Mesenchymal stem cell (in vitro differentiated cells and primary cell): ENCODE measurements at regions not wholly inside any gene's neighbourhood (a gene's known extent, or its start where the extent isn't known, plus 50 kb on each side); places are given as distances from the start of the nearest gene placed in this dataset.

Experiments used
- DNase-seq: peaks from one replicate; pipeline ENCODE4 v3.0.0-alpha.2; 2013
- H2AFZ ChIP-seq: one replicate; pipeline ENCODE4 v1.6.1; 2013; ENCODE audit warnings: low read depth, mild to moderate bottlenecking, control low read depth, inconsistent platforms, low read length, moderate library complexity
- H2AK5ac ChIP-seq: 2 replicates; pipeline ENCODE4 v1.6.1; 2013; ENCODE audit warnings: low read length, moderate library complexity, mild to moderate bottlenecking, inconsistent platforms; ENCODE audit not compliant: severe bottlenecking
- H2BK120ac ChIP-seq: one replicate; pipeline ENCODE4 v1.6.1; 2013; ENCODE audit warnings: low read depth, mild to moderate bottlenecking, inconsistent platforms, low read length, moderate library complexity
- H2BK12ac ChIP-seq, 2 experiments: one replicate each; pipeline ENCODE4 v1.6.1; 2013; ENCODE audit warnings: inconsistent platforms in 2 of 2, low read length in 2 of 2, mild to moderate bottlenecking in 2 of 2, moderate library complexity in 2 of 2, control low read depth in 1 of 2
- H2BK15ac ChIP-seq: one replicate; pipeline ENCODE4 v1.6.1; 2013; ENCODE audit warnings: mild to moderate bottlenecking, low read depth, inconsistent platforms; ENCODE audit not compliant: poor library complexity, severe bottlenecking
- H2BK5ac ChIP-seq: 2 replicates; pipeline ENCODE4 v1.6.1; 2013; ENCODE audit warnings: low read depth, mild to moderate bottlenecking, low read length, control low read depth, inconsistent platforms; ENCODE audit not compliant: poor library complexity, severe bottlenecking
- H3K14ac ChIP-seq, 2 experiments: one replicate each; pipeline ENCODE4 v1.6.1; 2013; ENCODE audit warnings: inconsistent platforms in 2 of 2, low read length in 2 of 2, control low read depth in 1 of 2, mild to moderate bottlenecking in 1 of 2, moderate library complexity in 1 of 2
- H3K18ac ChIP-seq, 2 experiments: one replicate each; pipeline ENCODE4 v1.6.1; 2013; ENCODE audit warnings: inconsistent platforms in 2 of 2, low read length in 2 of 2, control low read depth in 1 of 2, low read depth in 1 of 2, mild to moderate bottlenecking in 1 of 2
- H3K23ac ChIP-seq, 2 experiments: one replicate each; pipeline ENCODE4 v1.6.1; 2013; ENCODE audit warnings: inconsistent platforms in 2 of 2, low read length in 2 of 2, mild to moderate bottlenecking in 2 of 2, moderate library complexity in 2 of 2, control low read depth in 1 of 2
- H3K27ac ChIP-seq: 2 replicates; pipeline ENCODE4 v1.5.1; 2013; ENCODE audit warnings: mild to moderate bottlenecking, moderate library complexity, low read length, control low read depth, inconsistent platforms; ENCODE audit not compliant: poor library complexity, severe bottlenecking
- H3K27me3 ChIP-seq, 2 experiments: 2 replicates each; pipeline versions ENCODE4 v1.6.1 to v1.7.0; 2013; ENCODE audit warnings: low read length in 2 of 2, mild to moderate bottlenecking in 2 of 2, moderate library complexity in 2 of 2, control low read depth in 1 of 2, inconsistent platforms in 1 of 2; ENCODE audit not compliant: control insufficient read depth in 1 of 2, insufficient read depth in 1 of 2
- H3K36me3 ChIP-seq, 2 experiments: 2 replicates each; pipeline versions ENCODE4 v1.6.1 to v1.7.0; 2013; ENCODE audit warnings: low read length in 2 of 2, control low read depth in 1 of 2, inconsistent platforms in 1 of 2, low read depth in 1 of 2, mild to moderate bottlenecking in 1 of 2; ENCODE audit not compliant: insufficient read depth in 2 of 2, control insufficient read depth in 1 of 2
- H3K4ac ChIP-seq, 2 experiments: one replicate each; pipeline ENCODE4 v1.6.1; 2013; ENCODE audit warnings: inconsistent platforms in 2 of 2, low read length in 2 of 2, mild to moderate bottlenecking in 2 of 2, moderate library complexity in 2 of 2, control low read depth in 1 of 2, low read depth in 1 of 2
- H3K4me1 ChIP-seq: 2 replicates; pipeline ENCODE4 v1.6.1; 2013; ENCODE audit warnings: low read depth, low read length, control low read depth; ENCODE audit not compliant: control insufficient read depth, insufficient read depth
- H3K4me2 ChIP-seq: 2 replicates; pipeline ENCODE4 v1.6.1; 2013; ENCODE audit warnings: low read length, mild to moderate bottlenecking, inconsistent platforms; ENCODE audit not compliant: poor library complexity, severe bottlenecking
- H3K4me3 ChIP-seq, 2 experiments: 2 replicates each; pipeline versions ENCODE4 v1.5.1 to v1.7.0; 2013; ENCODE audit warnings: low read length in 2 of 2, mild to moderate bottlenecking in 2 of 2, control low read depth in 1 of 2, low read depth in 1 of 2; ENCODE audit not compliant: insufficient read depth in 1 of 2
- H3K79me1 ChIP-seq: replicated peaks from 2 replicates; pipeline ENCODE4 v1.6.1; 2013; ENCODE audit warnings: mild to moderate bottlenecking, control low read depth, low read length, inconsistent platforms; ENCODE audit not compliant: poor library complexity, severe bottlenecking
- H3K9ac ChIP-seq: 2 replicates; pipeline ENCODE4 v1.7.0; 2013; ENCODE audit warnings: mild to moderate bottlenecking, low read length, moderate library complexity
- H3K9me3 ChIP-seq: 2 replicates; pipeline ENCODE4 v1.7.0; 2013; ENCODE audit warnings: mild to moderate bottlenecking, low read length; ENCODE audit not compliant: control insufficient read depth
- H4K8ac ChIP-seq: one replicate; pipeline ENCODE4 v1.6.1; 2013; ENCODE audit warnings: inconsistent platforms, mild to moderate bottlenecking, low read length, moderate library complexity
- H4K91ac ChIP-seq: one replicate; pipeline ENCODE4 v1.6.1; 2013; ENCODE audit warnings: mild to moderate bottlenecking, low read length, inconsistent platforms
- WGBS: methylation state at CpG from one replicate; pipeline ENCODE4 v1.1.7; 2013; ENCODE audit warnings: mixed read lengths; 5-methylcytosine and 5-hydroxymethylcytosine counted together

DNA sequence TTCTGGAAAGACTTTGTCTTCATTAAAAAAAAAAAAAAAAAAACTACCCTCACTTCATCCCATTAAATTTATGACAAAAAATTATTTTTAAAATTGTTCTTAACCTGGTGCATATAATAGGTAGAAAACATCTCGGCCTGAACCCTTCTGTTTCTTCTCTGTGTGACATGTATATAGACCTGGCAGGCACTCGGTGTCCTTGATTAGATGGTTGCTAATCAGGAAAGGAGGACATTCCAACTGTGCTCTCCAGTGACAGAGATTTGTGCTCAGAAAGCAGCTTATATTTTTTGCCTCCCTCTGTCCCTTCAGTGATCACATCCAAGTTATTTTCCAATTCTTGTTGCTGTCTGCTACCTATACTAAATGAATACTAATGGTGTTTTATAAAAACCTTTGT, 355.6 kb downstream of the CBLL2 start:
- no peak overlapping the region for H3K4me2 ChIP-seq
- H2BK15ac ChIP-seq, result no peak overlapping the region
- no peaks in the 10 kb centered on the region for H3K79me1 ChIP-seq
- no peaks in the 10 kb centered on the region for H3K27me3 ChIP-seq
- H4K8ac ChIP-seq, result no peak overlapping the region
- no peak overlapping the region for H3K4ac ChIP-seq
- H2AK5ac ChIP-seq, result no peak overlapping the region
- no peak overlapping the region for H3K18ac ChIP-seq
- H2BK5ac ChIP-seq, result no peak overlapping the region
- no peak overlapping the region for H3K14ac ChIP-seq
- DNase-seq, result no peak
- H2BK12ac ChIP-seq, result no peak overlapping the region
- H3K36me3 ChIP-seq, result no peaks in the 10 kb centered on the region
- WGBS, result 0% methylated on average over 1 of the region's 2 CpGs
- H3K27ac ChIP-seq, result no peak overlapping the region
- H3K9ac ChIP-seq, result no peak overlapping the region
- H4K91ac ChIP-seq, result no peak overlapping the region
- H3K4me3 ChIP-seq, result no peak overlapping the region
- no peak overlapping the region for H2BK120ac ChIP-seq
- H3K4me1 ChIP-seq, result no peaks in the 10 kb centered on the region
- H3K23ac ChIP-seq, result no peak overlapping the region
- no peak overlapping the region for H2AFZ ChIP-seq
- no peaks in the 10 kb centered on the region for H3K9me3 ChIP-seq

DNA sequence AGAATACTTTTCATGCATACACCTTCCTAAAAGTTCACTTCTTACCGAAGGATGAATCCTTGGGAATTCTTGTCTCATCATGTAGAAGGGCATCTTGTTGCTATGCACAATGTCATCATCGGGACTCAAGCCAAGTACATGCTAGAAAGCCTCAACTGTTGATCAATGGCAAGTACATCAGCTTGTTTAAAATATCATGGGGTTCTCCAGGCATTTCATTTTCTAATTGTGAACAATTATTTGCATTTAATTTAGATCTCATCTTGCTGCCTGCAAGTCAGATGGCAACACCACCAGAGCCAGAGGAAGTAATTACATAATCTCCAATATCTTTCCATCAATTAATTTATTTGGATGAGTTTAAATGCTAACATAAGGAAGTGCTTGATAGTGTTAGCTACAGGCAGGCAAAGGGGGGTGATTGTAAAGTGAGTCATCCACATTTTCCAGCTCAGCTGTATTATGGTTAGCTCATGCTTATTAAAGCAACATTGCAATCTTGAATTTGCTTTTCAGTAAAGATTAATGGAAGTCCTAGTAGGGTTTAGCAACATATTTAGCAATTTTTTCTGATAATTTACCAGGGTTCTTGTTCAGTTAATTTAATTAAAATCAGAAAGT, 356.5 kb downstream of the CBLL2 start:
- Histone ChIP-seq H3K27me3 (no peaks in the 10 kb centered on the region), H2BK12ac (no peak overlapping the region), H3K4me1 (peaks cover 1% of the 10 kb centered on the region), H4K91ac (no peak overlapping the region), H3K23ac (no peak overlapping the region), H3K79me1 (no peaks in the 10 kb centered on the region), H3K9ac (peak overlapping the region; percentile 14), H3K36me3 (no peaks in the 10 kb centered on the region), H2AFZ (no peak overlapping the region), H2AK5ac (no peak overlapping the region), H3K4ac (no peak overlapping the region), H2BK15ac (no peak overlapping the region), H3K9me3 (no peaks in the 10 kb centered on the region), H3K4me2 (no peak overlapping the region), H2BK120ac (no peak overlapping the region), H3K4me3 (no peak overlapping the region), H3K27ac (no peak overlapping the region), H3K14ac (no peak overlapping the region), H4K8ac (no peak overlapping the region), H2BK5ac (no peak overlapping the region), H3K18ac (no peak overlapping the region)
- WGBS, result 83% methylated on average over 1 of the region's 2 CpGs
- peak; percentile 46 for DNase-seq

DNA sequence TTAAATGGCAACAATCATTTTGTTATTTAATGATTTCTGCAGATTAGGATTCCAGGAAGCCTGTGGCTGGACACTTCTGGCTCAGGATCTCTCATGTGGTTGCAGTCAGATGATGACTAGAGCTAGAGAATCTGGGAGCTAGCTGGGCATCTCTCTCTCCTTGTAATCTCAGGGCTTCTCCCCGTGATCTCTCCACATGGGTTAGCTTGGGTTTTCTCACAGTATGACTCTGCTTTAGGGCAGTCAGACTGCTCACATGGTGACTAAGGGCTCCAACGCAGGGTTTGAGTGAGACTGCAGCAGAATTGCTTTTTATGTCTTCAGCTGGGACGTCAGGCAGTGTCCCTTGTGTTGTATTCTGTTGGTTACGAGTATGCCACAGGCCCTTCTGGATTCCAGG, 361.4 kb downstream of the CBLL2 start:
- H3K18ac ChIP-seq, result no peak overlapping the region
- H3K4me1 ChIP-seq, result peaks cover 2% of the 10 kb centered on the region
- no peaks in the 10 kb centered on the region for H3K9me3 ChIP-seq
- H3K23ac ChIP-seq, result no peak overlapping the region
- DNase-seq, result peak; percentile 12
- peak overlapping the region; percentile 83 for H3K9ac ChIP-seq
- no peak overlapping the region for H2AFZ ChIP-seq
- no peak overlapping the region for H2BK5ac ChIP-seq
- no peaks in the 10 kb centered on the region for H3K36me3 ChIP-seq
- H2BK15ac ChIP-seq, result no peak overlapping the region
- no peak overlapping the region for H4K91ac ChIP-seq
- H3K79me1 ChIP-seq, result no peaks in the 10 kb centered on the region
- WGBS, result 76% methylated on average over 4 of the region's 4 CpGs
- peak overlapping the region; percentile 71 for H3K27ac ChIP-seq
- H3K4me3 ChIP-seq, result no peak overlapping the region
- H4K8ac ChIP-seq, result no peak overlapping the region
- H3K27me3 ChIP-seq, result no peaks in the 10 kb centered on the region
- no peak overlapping the region for H2AK5ac ChIP-seq
- H3K4me2 ChIP-seq, result no peak overlapping the region
- H2BK120ac ChIP-seq, result no peak overlapping the region
- no peak overlapping the region for H2BK12ac ChIP-seq
- H3K4ac ChIP-seq, result no peak overlapping the region
- H3K14ac ChIP-seq, result no peak overlapping the region

DNA sequence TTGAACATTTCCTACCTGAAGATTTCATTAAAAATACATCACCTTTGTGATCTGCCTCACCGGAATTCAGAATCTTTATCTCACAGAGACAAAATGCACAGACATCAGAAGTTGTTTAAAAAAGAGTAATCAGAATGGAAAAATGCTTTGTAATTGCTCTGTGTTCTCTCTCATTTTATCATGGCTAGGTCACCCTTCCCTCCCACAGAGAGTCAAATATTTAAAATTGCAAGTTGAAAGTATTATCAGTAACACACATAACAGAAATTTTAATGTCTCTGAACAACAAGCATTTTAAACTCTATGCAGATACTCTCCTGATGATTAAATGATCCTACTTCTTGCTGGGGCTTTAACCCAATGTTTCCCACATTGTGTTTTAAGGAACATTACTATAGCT, 362.0 kb downstream of the CBLL2 start:
- H3K79me1 ChIP-seq, result no peaks in the 10 kb centered on the region
- no peak overlapping the region for H3K4me3 ChIP-seq
- peaks cover 2% of the 10 kb centered on the region for H3K4me1 ChIP-seq
- H3K27me3 ChIP-seq, result no peaks in the 10 kb centered on the region
- H2BK15ac ChIP-seq, result no peak overlapping the region
- no peak overlapping the region for H3K4me2 ChIP-seq
- no peak overlapping the region for H3K4ac ChIP-seq
- H4K8ac ChIP-seq, result no peak overlapping the region
- no peak overlapping the region for H2BK12ac ChIP-seq
- no peak for DNase-seq
- no peak overlapping the region for H4K91ac ChIP-seq
- peak overlapping the region; percentile 83 for H3K9ac ChIP-seq
- no peak overlapping the region for H2BK120ac ChIP-seq
- H3K14ac ChIP-seq, result no peak overlapping the region
- no peak overlapping the region for H2BK5ac ChIP-seq
- no peak overlapping the region for H2AFZ ChIP-seq
- no peak overlapping the region for H2AK5ac ChIP-seq
- no peak overlapping the region for H3K23ac ChIP-seq
- no peak overlapping the region for H3K27ac ChIP-seq
- WGBS, result no CpG with 5 or more reads among the region's 1 CpG
- H3K18ac ChIP-seq, result no peak overlapping the region
- H3K9me3 ChIP-seq, result no peaks in the 10 kb centered on the region
- H3K36me3 ChIP-seq, result no peaks in the 10 kb centered on the region
